HepG2 (cell line): ENCODE measurements at regions not wholly inside any gene's neighbourhood (a gene's known extent, or its start where the extent isn't known, plus 50 kb on each side); places are given as distances from the start of the nearest gene placed in this dataset.

Experiments
- ATAC-seq: fragments of 200-7000 bp; cut with Tn5 transposase; 3 replicates; pipeline ENCODE4 v1.9.1; 2020; ENCODE audit warnings: mild to moderate bottlenecking, moderate library complexity
- BruUV-seq: library from RNA; stranded (reverse); fragments of 400-500 nt; replicated peaks from 2 replicates; lab custom pipeline; 2021; lab: Mats Ljungman, UMichigan
- CTCF ChIA-PET: fragments of 300-600 bp; formaldehyde crosslinking; extraction: SDS; loops from one replicate; lab custom pipeline; 2021; ENCODE audit warnings: low total read pairs, inconsistent platforms, low intra/inter-chr PET ratio; lab: Yijun Ruan, JAX
- POLR2A ChIA-PET: fragments of 350-600 bp; sonication (Branson Sonifier 250); formaldehyde crosslinking; loops from one replicate; lab custom pipeline; 2020; ENCODE audit warnings: antibody characterized with exemption, inconsistent platforms; lab: Yijun Ruan, JAX
- DNase-seq: peaks from one replicate; pipeline ENCODE4 v3.0.0-alpha.2; 2015; ENCODE audit warnings: low spot score
- FAIRE-seq: peaks from 3 replicates; lab custom pipeline; 2011; peaks lifted over from hg19 to GRCh38; lab: Jason Lieb, UNC
- H2AFZ ChIP-seq: one replicate; pipeline ENCODE4 v1.6.1; 2011; ENCODE audit warnings: low read length, inconsistent platforms
- H3K27ac ChIP-seq: fragments of 300-600 bp; 3 replicates; pipeline ENCODE4 v1.8.0; 2011; ENCODE audit warnings: mixed run types, mild to moderate bottlenecking, mixed read lengths, low read length, inconsistent platforms; ENCODE audit not compliant: insufficient read depth; ENCODE audit errors: extremely low read length
- H3K27me3 ChIP-seq, 2 experiments: fragments of 200-600 bp in 1 of 2; 2 replicates in 1 of 2; 3 replicates in 1 of 2; pipeline versions ENCODE4 v1.6.0 to v1.8.0; 2011; ENCODE audit warnings: low read length in 2 of 2, mild to moderate bottlenecking in 2 of 2, moderate library complexity in 2 of 2, inconsistent platforms in 1 of 2; ENCODE audit not compliant: insufficient read depth in 2 of 2, control insufficient read depth in 1 of 2
- H3K36me3 ChIP-seq, 2 experiments: fragments of 200-600 bp in 1 of 2; replicated peaks in 1 of 2; 2 replicates in 1 of 2; 3 replicates in 1 of 2; pipeline versions ENCODE4 v1.5.1 to v1.8.0; 2011; ENCODE audit warnings: low read length in 2 of 2, inconsistent platforms in 1 of 2; ENCODE audit not compliant: insufficient read depth in 2 of 2, control insufficient read depth in 1 of 2
- H3K4me1 ChIP-seq: 2 replicates; pipeline ENCODE4 v1.5.1; 2012; ENCODE audit warnings: low read length, inconsistent platforms; ENCODE audit not compliant: insufficient read depth
- H3K4me2 ChIP-seq: 2 replicates; pipeline ENCODE4 v1.6.0; 2011; ENCODE audit warnings: low read depth, low read length, inconsistent platforms
- H3K4me3 ChIP-seq, 3 experiments: fragments of 200-600 bp in 1 of 3; sonication (generic), shearing (Covaris generic) in 1 of 3; replicated peaks in 1 of 3; 2 replicates each; pipeline ENCODE4 v1.5.1; 2011 to 2016; ENCODE audit warnings: low read length in 3 of 3, inconsistent platforms in 2 of 3, low read depth in 2 of 3, mild to moderate bottlenecking in 2 of 3, control low read depth in 1 of 3, mixed read lengths in 1 of 3; ENCODE audit not compliant: insufficient read depth in 1 of 3
- H3K79me2 ChIP-seq: one replicate; pipeline ENCODE4 v1.6.1; 2011; ENCODE audit warnings: low read length, inconsistent platforms; ENCODE audit not compliant: insufficient read depth
- H3K9ac ChIP-seq: 2 replicates; pipeline ENCODE4 v1.6.0; 2011; ENCODE audit warnings: mild to moderate bottlenecking, low read depth, low read length, inconsistent platforms; ENCODE audit not compliant: insufficient read depth
- H3K9me3 ChIP-seq: 2 replicates; pipeline ENCODE4 v1.5.1; 2012; ENCODE audit warnings: mild to moderate bottlenecking, low read length
- H4K20me1 ChIP-seq: 2 replicates; pipeline ENCODE4 v1.6.0; 2011; ENCODE audit warnings: inconsistent platforms, mild to moderate bottlenecking, low read length, moderate library complexity; ENCODE audit not compliant: insufficient read depth
- BHLHE40 ChIP-seq: IDR thresholded peaks from 2 replicates; pipeline ENCODE4 v1.6.1; 2011; ENCODE audit warnings: low read length, improper control_type of control experiment
- NFYB ChIP-seq: sonication (generic); formaldehyde crosslinking; IDR thresholded peaks from 2 replicates; pipeline ENCODE4 v1.4.0; 2020; ENCODE audit warnings: missing genetic modification reagents
- ZNF10 ChIP-seq: sonication (generic); formaldehyde crosslinking; IDR thresholded peaks from 2 replicates; pipeline ENCODE4 v1.4.0; 2020; ENCODE audit warnings: mild to moderate bottlenecking, low read depth, missing genetic modification reagents, borderline replicate concordance
- ZNF484 ChIP-seq: sonication (generic); formaldehyde crosslinking; IDR thresholded peaks from 2 replicates; pipeline ENCODE4 v1.5.1; 2020; ENCODE audit warnings: mild to moderate bottlenecking, low read depth, missing genetic modification reagents, borderline replicate concordance
- ZNF672 ChIP-seq: sonication (generic); formaldehyde crosslinking; IDR thresholded peaks from 2 replicates; pipeline ENCODE4 v1.8.1; 2022; ENCODE audit warnings: missing genetic modification reagents
- WGBS: methylation state at CpG from one replicate; pipeline ENCODE4 v1.1.6; 2017; ENCODE audit warnings: low lambda C conversion rate; 5-methylcytosine and 5-hydroxymethylcytosine counted together
- in situ Hi-C: cut with HindIII; loops from 2 replicates; pipeline ENCODE4 v1.10.0; 2017; ENCODE audit warnings: low pct_unique_long_range_greater_than_20kb; ENCODE audit not compliant: extremely low pct_ligation_motif_present
- intact Hi-C: fragments of 100-400 bp; cut with micrococcal nuclease; formaldehyde crosslinking; loops from one replicate; pipeline ENCODE4 v1.10.0; 2022; ENCODE audit not compliant: unreplicated experiment
- TF ChIP-seq, protein P1 (sequence below): sonication (generic); formaldehyde crosslinking; IDR thresholded peaks from 2 replicates; pipeline ENCODE4 v1.9.0; 2021; ENCODE audit warnings: missing genetic modification reagents, mild to moderate bottlenecking, borderline replicate concordance
- TF ChIP-seq, protein P2 (sequence below): sonication (generic); formaldehyde crosslinking; IDR thresholded peaks from 2 replicates; pipeline ENCODE4 v1.5.1; 2020; ENCODE audit warnings: mild to moderate bottlenecking, missing genetic modification reagents
- TF ChIP-seq, protein P3 (sequence below): sonication (generic); formaldehyde crosslinking; IDR thresholded peaks from 2 replicates; pipeline ENCODE4 v1.8.1; 2023; ENCODE audit warnings: mild to moderate bottlenecking, moderate library complexity, missing genetic modification reagents

- TF ChIP-seq, protein P1, sequence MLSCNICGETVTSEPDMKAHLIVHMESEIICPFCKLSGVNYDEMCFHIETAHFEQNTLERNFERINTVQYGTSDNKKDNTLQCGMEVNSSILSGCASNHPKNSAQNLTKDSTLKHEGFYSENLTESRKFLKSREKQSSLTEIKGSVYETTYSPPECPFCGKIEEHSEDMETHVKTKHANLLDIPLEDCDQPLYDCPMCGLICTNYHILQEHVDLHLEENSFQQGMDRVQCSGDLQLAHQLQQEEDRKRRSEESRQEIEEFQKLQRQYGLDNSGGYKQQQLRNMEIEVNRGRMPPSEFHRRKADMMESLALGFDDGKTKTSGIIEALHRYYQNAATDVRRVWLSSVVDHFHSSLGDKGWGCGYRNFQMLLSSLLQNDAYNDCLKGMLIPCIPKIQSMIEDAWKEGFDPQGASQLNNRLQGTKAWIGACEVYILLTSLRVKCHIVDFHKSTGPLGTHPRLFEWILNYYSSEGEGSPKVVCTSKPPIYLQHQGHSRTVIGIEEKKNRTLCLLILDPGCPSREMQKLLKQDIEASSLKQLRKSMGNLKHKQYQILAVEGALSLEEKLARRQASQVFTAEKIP (CRISPR knock-in tag): no peak
- TF ChIP-seq BHLHE40 (no peak), ZNF484 (CRISPR knock-in tag) (no peak), ZNF672 (CRISPR knock-in tag) (no peak), ZNF10 (CRISPR knock-in tag) (no peak), NFYB (CRISPR knock-in tag) (no peak)
- TF ChIP-seq, protein P2, sequence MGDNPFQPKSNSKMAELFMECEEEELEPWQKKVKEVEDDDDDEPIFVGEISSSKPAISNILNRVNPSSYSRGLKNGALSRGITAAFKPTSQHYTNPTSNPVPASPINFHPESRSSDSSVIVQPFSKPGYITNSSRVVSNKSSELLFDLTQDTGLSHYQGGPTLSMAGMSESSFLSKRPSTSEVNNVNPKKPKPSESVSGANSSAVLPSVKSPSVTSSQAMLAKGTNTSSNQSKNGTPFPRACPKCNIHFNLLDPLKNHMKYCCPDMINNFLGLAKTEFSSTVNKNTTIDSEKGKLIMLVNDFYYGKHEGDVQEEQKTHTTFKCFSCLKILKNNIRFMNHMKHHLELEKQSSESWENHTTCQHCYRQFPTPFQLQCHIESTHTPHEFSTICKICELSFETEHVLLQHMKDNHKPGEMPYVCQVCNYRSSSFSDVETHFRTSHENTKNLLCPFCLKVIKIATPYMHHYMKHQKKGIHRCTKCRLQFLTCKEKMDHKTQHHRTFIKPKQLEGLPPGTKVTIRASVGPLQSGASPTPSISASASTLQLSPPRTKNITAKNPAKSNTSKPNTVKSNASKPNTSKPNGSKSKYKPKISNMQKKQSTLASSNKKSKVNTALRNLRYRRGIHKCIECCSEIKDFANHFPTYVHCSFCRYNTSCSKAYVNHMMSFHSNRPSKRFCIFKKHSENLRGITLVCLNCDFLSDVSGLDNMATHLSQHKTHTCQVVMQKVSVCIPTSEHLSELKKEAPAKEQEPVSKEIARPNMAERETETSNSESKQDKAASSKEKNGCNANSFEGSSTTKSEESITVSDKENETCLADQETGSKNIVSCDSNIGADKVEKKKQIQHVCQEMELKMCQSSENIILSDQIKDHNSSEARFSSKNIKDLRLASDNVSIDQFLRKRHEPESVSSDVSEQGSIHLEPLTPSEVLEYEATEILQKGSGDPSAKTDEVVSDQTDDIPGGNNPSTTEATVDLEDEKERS (CRISPR knock-in tag): no peak
- TF ChIP-seq, protein P3, sequence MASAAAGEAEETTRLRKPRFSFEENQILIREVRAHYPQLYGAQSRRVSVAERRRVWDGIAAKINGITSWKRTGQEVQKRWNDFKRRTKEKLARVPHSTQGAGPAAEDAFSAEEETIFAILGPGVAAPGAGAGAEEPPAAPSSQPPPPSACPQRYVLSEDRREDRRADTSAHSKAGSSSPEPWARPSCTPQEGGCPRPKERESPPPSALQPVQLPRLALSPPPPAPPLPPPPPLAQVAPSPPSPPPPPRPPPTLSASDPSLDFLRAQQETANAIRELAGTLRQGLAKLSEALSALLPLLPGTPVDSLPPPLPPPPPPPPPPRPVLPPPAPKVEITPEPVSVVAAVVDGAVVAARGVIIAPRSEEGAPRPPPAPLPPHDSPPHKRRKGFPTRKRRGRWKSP (CRISPR knock-in tag): no peak
- TF ChIP-seq, all 625 proteins: peak for 0
- no peak overlapping the region for H3K9ac ChIP-seq
- FAIRE-seq: no peak
- in situ Hi-C loops: loop anchor here (5.0 kb wide), 1 partner anchor 652 kb away; no protein-coding TSS in a partner anchor
- DNase-seq: no peak
- BruUV-seq: no TSS peak
- CTCF ChIA-PET: no interaction called here
- no peak overlapping the region for H2AFZ ChIP-seq
- no peak overlapping the region for H3K4me3 ChIP-seq
- H4K20me1 ChIP-seq: no peaks in the 10 kb centered on the region
- ATAC-seq: no peak
- H3K27ac ChIP-seq: no peak overlapping the region
- WGBS: 29% methylated on average over 2 of the region's 2 CpGs
- H3K4me2 ChIP-seq: no peak overlapping the region
- H3K27me3 ChIP-seq: no peaks in the 10 kb centered on the region
- no peaks in the 10 kb centered on the region for H3K36me3 ChIP-seq
- intact Hi-C loops: no loop called here
- H3K4me1 ChIP-seq: no peaks in the 10 kb centered on the region
- POLR2A ChIA-PET: no interaction called here
- no peaks in the 10 kb centered on the region for H3K9me3 ChIP-seq
- H3K79me2 ChIP-seq: no peaks in the 10 kb centered on the region
These were observed 107.3 kb upstream of the SLC8A1 start for GRCh38 chr2:40559175-40559574.
